K562 (cell line): ENCODE measurements at regions not wholly inside any gene's neighbourhood (a gene's known extent, or its start where the extent isn't known, plus 50 kb on each side); places are given as distances from the start of the nearest gene placed in this dataset.

Experiments
- ATAC-seq: fragments of 200-7000 bp; cut with Tn5 transposase; 3 replicates; pipeline ENCODE4 v1.9.1; 2020; ENCODE audit warnings: moderate library complexity
- BruUV-seq: library from RNA; stranded (reverse); fragments of 400-500 nt; replicated peaks from 2 replicates; lab custom pipeline; 2021; lab: Mats Ljungman, UMichigan
- CTCF ChIA-PET: fragments of 300-600 bp; formaldehyde crosslinking; extraction: SDS; loops from one replicate; lab custom pipeline; 2021; ENCODE audit warnings: low intra/inter-chr PET ratio; lab: Yijun Ruan, JAX
- POLR2A ChIA-PET: fragments of 300-600, 350-650 bp; sonication (Branson Sonifier 250); formaldehyde crosslinking; extraction: SDS; loops from one replicate; lab custom pipeline; 2021; ENCODE audit warnings: antibody characterized with exemption, inconsistent platforms; lab: Yijun Ruan, JAX
- DNase-seq, 4 experiments: peaks; one replicate each; pipeline versions ENCODE4 v3.0.0 to v3.0.0-alpha.2; 2011 to 2018; ENCODE audit warnings: low spot score in 3 of 4, mixed read lengths in 3 of 4; ENCODE audit errors: extremely low read depth in 1 of 4
- FAIRE-seq: peaks from 2 replicates; lab custom pipeline; 2011; peaks lifted over from hg19 to GRCh38; lab: Jason Lieb, UNC
- H2AFZ ChIP-seq: 2 replicates; pipeline ENCODE4 v1.6.0; 2011; ENCODE audit warnings: low read depth, low read length, control low read depth, inconsistent platforms
- H3K27ac ChIP-seq: fragments of 200-600 bp; 3 replicates; pipeline ENCODE4 v1.8.0; 2011; ENCODE audit warnings: low read depth, mild to moderate bottlenecking, control low read depth, inconsistent platforms, low read length, moderate library complexity, mixed read lengths; ENCODE audit errors: extremely low read depth
- H3K27me3 ChIP-seq, 2 experiments: fragments of 300-600 bp in 1 of 2; 2 replicates in 1 of 2; 3 replicates in 1 of 2; pipeline versions ENCODE4 v1.6.0 to v1.8.0; 2011; ENCODE audit warnings: inconsistent platforms in 2 of 2, low read length in 2 of 2, mild to moderate bottlenecking in 1 of 2, mixed read lengths in 1 of 2, moderate library complexity in 1 of 2; ENCODE audit not compliant: control insufficient read depth in 2 of 2, insufficient read depth in 2 of 2
- H3K36me3 ChIP-seq: fragments of 300-600 bp; 3 replicates; pipeline ENCODE4 v1.8.0; 2011; ENCODE audit warnings: mild to moderate bottlenecking, low read length, inconsistent platforms; ENCODE audit not compliant: control insufficient read depth, insufficient read depth
- H3K4me1 ChIP-seq, 2 experiments: fragments of 200-600 bp in 1 of 2; replicated peaks in 1 of 2; 2 replicates in 1 of 2; 3 replicates in 1 of 2; pipeline versions ENCODE4 v1.5.1 to v1.8.0; 2011; ENCODE audit warnings: inconsistent platforms in 2 of 2, low read length in 2 of 2, mild to moderate bottlenecking in 1 of 2, mixed read lengths in 1 of 2, moderate library complexity in 1 of 2; ENCODE audit not compliant: control insufficient read depth in 2 of 2, insufficient read depth in 2 of 2
- H3K4me2 ChIP-seq: 2 replicates; pipeline ENCODE4 v1.6.1; 2011; ENCODE audit warnings: low read length, control low read depth, inconsistent platforms, mixed read lengths; ENCODE audit not compliant: insufficient read depth
- H3K4me3 ChIP-seq: fragments of 200-600 bp; sonication (generic), shearing (Covaris generic); 2 replicates; pipeline ENCODE4 v1.5.1; 2016; ENCODE audit warnings: control low read depth, inconsistent platforms
- H3K79me2 ChIP-seq: fragments of 200-600 bp; 3 replicates; pipeline ENCODE4 v1.8.0; 2011; ENCODE audit warnings: low read length, inconsistent platforms; ENCODE audit not compliant: control insufficient read depth, insufficient read depth
- H3K9ac ChIP-seq, 2 experiments: 2 replicates each; pipeline versions ENCODE4 v1.6.0 to v1.6.1; 2011; ENCODE audit warnings: low read depth in 2 of 2, low read length in 2 of 2, control low read depth in 1 of 2, inconsistent platforms in 1 of 2, mild to moderate bottlenecking in 1 of 2, mixed read lengths in 1 of 2; ENCODE audit not compliant: insufficient read depth in 1 of 2
- H3K9me1 ChIP-seq: one replicate; pipeline ENCODE4 v1.6.0; 2011; ENCODE audit warnings: inconsistent platforms, mild to moderate bottlenecking, low read length, moderate library complexity; ENCODE audit not compliant: control insufficient read depth, insufficient read depth
- H3K9me3 ChIP-seq: replicated peaks from 2 replicates; pipeline ENCODE4 v1.5.1; 2011; ENCODE audit warnings: low read depth, low read length, inconsistent platforms; ENCODE audit not compliant: control insufficient read depth, insufficient read depth
- H4K20me1 ChIP-seq: replicated peaks from 2 replicates; pipeline ENCODE4 v1.6.1; 2011; ENCODE audit warnings: low read length, inconsistent platforms, mixed read lengths; ENCODE audit not compliant: control insufficient read depth, insufficient read depth
- CCNT2 ChIP-seq: IDR thresholded peaks from 2 replicates; pipeline ENCODE4 v1.6.1; 2011; ENCODE audit warnings: borderline replicate concordance, low read depth, mild to moderate bottlenecking, moderate library complexity, mixed read lengths, low read length; ENCODE audit not compliant: insufficient read length; ENCODE audit errors: extremely low read depth
- ILK ChIP-seq: fragments of 450-650 bp; IDR thresholded peaks from 2 replicates; pipeline ENCODE4 v1.6.1; 2016; ENCODE audit warnings: missing genetic modification characterization, low read depth, mild to moderate bottlenecking, missing compliant biosample characterization, moderate library complexity, borderline replicate concordance
- POLR2AphosphoS2 ChIP-seq: IDR thresholded peaks from 2 replicates; pipeline ENCODE4 v1.6.1; 2012; ENCODE audit warnings: low read length, improper control_type of control experiment
- POLR3A ChIP-seq: IDR thresholded peaks from 2 replicates; pipeline ENCODE4 v1.6.1; 2011; ENCODE audit warnings: borderline replicate concordance, mild to moderate bottlenecking, moderate library complexity; ENCODE audit not compliant: insufficient read length, insufficient read depth; ENCODE audit errors: extremely low read depth
- SMAD1 ChIP-seq: fragments of 150-350 bp; IDR thresholded peaks from 2 replicates; pipeline ENCODE4 v1.6.1; 2014; ENCODE audit warnings: low read length, low read depth; ENCODE audit not compliant: partially characterized antibody
- TCF7 ChIP-seq: sonication (generic); IDR thresholded peaks from 2 replicates; pipeline ENCODE4 v1.6.1; 2016; ENCODE audit warnings: antibody characterized with exemption, borderline replicate concordance
- YY1 ChIP-seq, 3 experiments: IDR thresholded peaks; 2 replicates each; pipeline ENCODE4 v1.6.1; 2011; ENCODE audit warnings: low read length in 2 of 3, mild to moderate bottlenecking in 2 of 3, moderate library complexity in 2 of 3, borderline replicate concordance in 1 of 3, control low read depth in 1 of 3, low read depth in 1 of 3; ENCODE audit not compliant: insufficient read depth in 3 of 3, insufficient replicate concordance in 2 of 3, control insufficient read depth in 1 of 3, insufficient read length in 1 of 3; ENCODE audit errors: extremely low read depth in 1 of 3
- WGBS: fragments of 100-300 bp; shearing (Covaris generic); methylation state at CpG from one replicate; pipeline ENCODE4 v1.1.6; 2016; ENCODE audit warnings: low coverage, mixed read lengths; ENCODE audit not compliant: insufficient coverage; ENCODE audit errors: missing lambda C conversion rate; 5-methylcytosine and 5-hydroxymethylcytosine counted together
- in situ Hi-C: fragments of 300-500 bp; cut with MboI; formaldehyde crosslinking; loops from 4 replicates; pipeline ENCODE4 v1.15.0; 2018; ENCODE audit warnings: inconsistent platforms, mixed read lengths
- intact Hi-C: fragments of 100-400 bp; cut with micrococcal nuclease; formaldehyde crosslinking; loops from 2 replicates; pipeline ENCODE4 v1.14.2; 2022
- TF ChIP-seq, protein P1 (sequence below), 2 experiments: fragments of 150-350 bp in 1 of 2; IDR thresholded peaks; 2 replicates each; pipeline ENCODE4 v1.6.1; 2012 to 2016; ENCODE audit warnings: low read depth in 2 of 2, low read length in 2 of 2, mild to moderate bottlenecking in 1 of 2, moderate library complexity in 1 of 2

DNA sequence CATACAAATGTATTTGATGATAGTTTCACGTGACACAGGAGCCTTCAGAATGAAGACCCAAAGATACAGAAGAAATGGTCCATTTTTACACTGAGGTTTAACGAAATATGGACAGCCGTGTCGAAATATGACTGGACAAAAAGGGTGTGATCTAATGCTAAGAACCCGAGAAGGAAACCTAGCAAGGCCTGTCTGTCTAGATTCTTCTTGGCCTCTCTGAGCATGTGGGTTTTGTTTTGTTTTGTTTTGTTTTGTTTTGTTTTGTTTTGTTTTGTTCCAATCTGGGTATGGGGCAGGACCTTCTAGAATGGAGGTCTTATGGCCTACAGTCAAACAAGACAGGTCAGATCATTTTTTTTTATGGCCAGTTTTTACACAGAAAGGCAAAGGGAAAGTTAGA is 242.7 kb upstream of the STT3B start:
- intact Hi-C loops = no loop called here
- Histone ChIP-seq H3K36me3 (no peaks in the 10 kb centered on the region), H2AFZ (no peak overlapping the region), H3K27ac (no peak overlapping the region), H3K4me1 (no peaks in the 10 kb centered on the region), H3K9me1 (no peaks in the 10 kb centered on the region), H3K27me3 (no peaks in the 10 kb centered on the region), H3K4me2 (no peak overlapping the region), H4K20me1 (no peaks in the 10 kb centered on the region), H3K9me3 (no peaks in the 10 kb centered on the region), H3K4me3 (no peak overlapping the region), H3K79me2 (no peaks in the 10 kb centered on the region), H3K9ac (no peak overlapping the region)
- WGBS = 4% methylated on average over 5 of the region's 5 CpGs
- ATAC-seq (no peak), DNase-seq (no peak), FAIRE-seq (no peak)
- no TSS peak for BruUV-seq
- in situ Hi-C loops = no loop called here
- ChIA-PET CTCF (no interaction called here), POLR2A (no interaction called here)
- no peak for TF ChIP-seq CCNT2
- TF ChIP-seq POLR3A = no peak
- no peak for TF ChIP-seq ILK (tag)
- no peak for TF ChIP-seq TCF7
- TF ChIP-seq SMAD1 = no peak
- TF ChIP-seq POLR2AphosphoS2 = no peak
- no peak for TF ChIP-seq YY1 (IDR thresholded peaks at IDR 0.05; ENCODE audit: borderline replicate concordance in 1 of 3, control insufficient read depth in 1 of 3, extremely low read depth in 1 of 3, insufficient read depth in 3 of 3, insufficient read length in 1 of 3, insufficient replicate concordance in 2 of 3, low read depth in 1 of 3, low read length in 2 of 3)
- TF ChIP-seq, protein P1, sequence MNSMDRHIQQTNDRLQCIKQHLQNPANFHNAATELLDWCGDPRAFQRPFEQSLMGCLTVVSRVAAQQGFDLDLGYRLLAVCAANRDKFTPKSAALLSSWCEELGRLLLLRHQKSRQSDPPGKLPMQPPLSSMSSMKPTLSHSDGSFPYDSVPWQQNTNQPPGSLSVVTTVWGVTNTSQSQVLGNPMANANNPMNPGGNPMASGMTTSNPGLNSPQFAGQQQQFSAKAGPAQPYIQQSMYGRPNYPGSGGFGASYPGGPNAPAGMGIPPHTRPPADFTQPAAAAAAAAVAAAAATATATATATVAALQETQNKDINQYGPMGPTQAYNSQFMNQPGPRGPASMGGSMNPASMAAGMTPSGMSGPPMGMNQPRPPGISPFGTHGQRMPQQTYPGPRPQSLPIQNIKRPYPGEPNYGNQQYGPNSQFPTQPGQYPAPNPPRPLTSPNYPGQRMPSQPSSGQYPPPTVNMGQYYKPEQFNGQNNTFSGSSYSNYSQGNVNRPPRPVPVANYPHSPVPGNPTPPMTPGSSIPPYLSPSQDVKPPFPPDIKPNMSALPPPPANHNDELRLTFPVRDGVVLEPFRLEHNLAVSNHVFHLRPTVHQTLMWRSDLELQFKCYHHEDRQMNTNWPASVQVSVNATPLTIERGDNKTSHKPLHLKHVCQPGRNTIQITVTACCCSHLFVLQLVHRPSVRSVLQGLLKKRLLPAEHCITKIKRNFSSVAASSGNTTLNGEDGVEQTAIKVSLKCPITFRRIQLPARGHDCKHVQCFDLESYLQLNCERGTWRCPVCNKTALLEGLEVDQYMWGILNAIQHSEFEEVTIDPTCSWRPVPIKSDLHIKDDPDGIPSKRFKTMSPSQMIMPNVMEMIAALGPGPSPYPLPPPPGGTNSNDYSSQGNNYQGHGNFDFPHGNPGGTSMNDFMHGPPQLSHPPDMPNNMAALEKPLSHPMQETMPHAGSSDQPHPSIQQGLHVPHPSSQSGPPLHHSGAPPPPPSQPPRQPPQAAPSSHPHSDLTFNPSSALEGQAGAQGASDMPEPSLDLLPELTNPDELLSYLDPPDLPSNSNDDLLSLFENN (IDR thresholded peaks at IDR 0.05; ENCODE audit: low read depth in 2 of 2, low read length in 2 of 2) = no peak
